Activated naive CD8-positive, alpha-beta T cell treated with anti-CD3 and anti-CD28 coated beads, Interleukin-2, amount 10 ng/mL, durations not matched to agents 7 days and 5 days (primary cell): ENCODE measurements at regions not wholly inside any gene's neighbourhood (a gene's known extent, or its start where the extent isn't known, plus 50 kb on each side); places are given as distances from the start of the nearest gene placed in this dataset.
A peak's percentile ranks its signal among the peaks of the same experiment; 100 is the strongest.

ENCODE experiments used
- ATAC-seq: fragments of 150-1000 bp; cut with Tn5 transposase; one replicate; pipeline ENCODE4 v1.10.0; 2021; ENCODE audit warnings: low read depth, moderate library complexity
- POLR2A ChIA-PET: fragments of 350-600 bp; sonication (Branson Sonifier 250); formaldehyde crosslinking; loops from one replicate; lab custom pipeline; 2021; ENCODE audit warnings: antibody characterized with exemption; lab: Charles Lee
- DNase-seq: peaks from one replicate; pipeline ENCODE4 v3.0.0; 2021
- H3K27ac Mint-ChIP-seq: one replicate; pipeline ENCODE4 v1.8.0; 2022; ENCODE audit warnings: mild to moderate bottlenecking, mixed read lengths
- H3K27me3 Mint-ChIP-seq: one replicate; pipeline ENCODE4 v1.8.0; 2022; ENCODE audit warnings: mild to moderate bottlenecking, moderate library complexity, mixed read lengths
- H3K36me3 Mint-ChIP-seq: one replicate; pipeline ENCODE4 v1.8.0; 2021; ENCODE audit warnings: mild to moderate bottlenecking, mixed read lengths
- H3K4me1 Mint-ChIP-seq: one replicate; pipeline ENCODE4 v1.8.0; 2021; ENCODE audit warnings: mixed read lengths
- H3K4me3 Mint-ChIP-seq: one replicate; pipeline ENCODE4 v1.8.0; 2022; ENCODE audit warnings: mild to moderate bottlenecking, moderate library complexity, mixed read lengths
- H3K9me3 Mint-ChIP-seq: one replicate; pipeline ENCODE4 v1.8.0; 2021; ENCODE audit warnings: mixed read lengths

- H3K27ac Mint-ChIP-seq: peak overlapping the region; percentile 33
- peaks cover 21% of the 10 kb centered on the region for H3K36me3 Mint-ChIP-seq
- H3K9me3 Mint-ChIP-seq: peaks cover 3% of the 10 kb centered on the region
- POLR2A ChIA-PET: interaction anchor here (0.7 to 2.1 kb wide), 2 partner anchors 9 to 159 kb away, joined by 4 to 10 read pairs; partner anchors contain the start of gene SLC39A10
- peaks cover 31% of the 10 kb centered on the region for H3K4me1 Mint-ChIP-seq
- H3K4me3 Mint-ChIP-seq: no peak overlapping the region
- DNase-seq: no peak
- ATAC-seq: no peak
- H3K27me3 Mint-ChIP-seq: peaks cover 2% of the 10 kb centered on the region
Measured at GRCh38 chr2:195498176-195498575, 158.8 kb upstream of the SLC39A10 start.

GRCh38 chr2:195496991-195497390 is 160.0 kb upstream of the SLC39A10 start:
- POLR2A ChIA-PET: no interaction called here
- H3K4me1 Mint-ChIP-seq: peaks cover 31% of the 10 kb centered on the region
- H3K27me3 Mint-ChIP-seq: peaks cover 2% of the 10 kb centered on the region
- ATAC-seq: no peak
- DNase-seq: no peak
- no peak overlapping the region for H3K4me3 Mint-ChIP-seq
- peaks cover 24% of the 10 kb centered on the region for H3K36me3 Mint-ChIP-seq
- H3K27ac Mint-ChIP-seq: no peak overlapping the region
- peaks cover 6% of the 10 kb centered on the region for H3K9me3 Mint-ChIP-seq

- Mint-ChIP-seq H3K4me1 (peaks cover 36% of the 10 kb centered on the region), H3K27me3 (peaks cover 2% of the 10 kb centered on the region), H3K36me3 (peaks cover 30% of the 10 kb centered on the region), H3K4me3 (no peak overlapping the region), H3K9me3 (peaks cover 6% of the 10 kb centered on the region), H3K27ac (no peak overlapping the region)
- no peak for ATAC-seq
- POLR2A ChIA-PET: interaction anchor here (1.0 kb wide), 1 partner anchor 161 kb away, joined by 3 read pairs; the partner anchor contains the start of gene SLC39A10
- DNase-seq: no peak
Measured at GRCh38 chr2:195495966-195496365, 161.1 kb upstream of the SLC39A10 start.

- ATAC-seq: no peak
- Mint-ChIP-seq H3K9me3 (peaks cover 8% of the 10 kb centered on the region), H3K27me3 (no peaks in the 10 kb centered on the region), H3K4me3 (no peak overlapping the region), H3K4me1 (peaks cover 35% of the 10 kb centered on the region), H3K36me3 (peaks cover 27% of the 10 kb centered on the region), H3K27ac (no peak overlapping the region)
- no peak for DNase-seq
- POLR2A ChIA-PET: interaction anchor here (1.0 kb wide), 1 partner anchor 161 kb away, joined by 3 read pairs; the partner anchor contains the start of gene SLC39A10
Measured at GRCh38 chr2:195495351-195495750, 161.7 kb upstream of the SLC39A10 start.

GRCh38 chr2:195494451-195494850 is 162.6 kb upstream of the SLC39A10 start:
- POLR2A ChIA-PET: interaction anchor here (1.2 kb wide), 1 partner anchor 40 kb away, joined by 3 read pairs; no protein-coding TSS in a partner anchor
- H3K27me3 Mint-ChIP-seq: no peaks in the 10 kb centered on the region
- H3K4me1 Mint-ChIP-seq: peaks cover 37% of the 10 kb centered on the region
- DNase-seq (no peak), ATAC-seq (no peak)
- H3K4me3 Mint-ChIP-seq: no peak overlapping the region
- peaks cover 32% of the 10 kb centered on the region for H3K36me3 Mint-ChIP-seq
- no peak overlapping the region for H3K27ac Mint-ChIP-seq
- peaks cover 9% of the 10 kb centered on the region for H3K9me3 Mint-ChIP-seq

- no peak for DNase-seq
- no peaks in the 10 kb centered on the region for H3K27me3 Mint-ChIP-seq
- H3K4me3 Mint-ChIP-seq: no peak overlapping the region
- peaks cover 37% of the 10 kb centered on the region for H3K4me1 Mint-ChIP-seq
- peaks cover 31% of the 10 kb centered on the region for H3K36me3 Mint-ChIP-seq
- no peak for ATAC-seq
- peaks cover 9% of the 10 kb centered on the region for H3K9me3 Mint-ChIP-seq
- no peak overlapping the region for H3K27ac Mint-ChIP-seq
- POLR2A ChIA-PET: interaction anchor here (0.6 to 1.2 kb wide), 2 partner anchors 41 to 67 kb away, joined by 3 read pairs; no protein-coding TSS in a partner anchor
Measured at GRCh38 chr2:195493416-195493815, 163.6 kb upstream of the SLC39A10 start.

- Mint-ChIP-seq H3K4me3 (no peak overlapping the region), H3K27me3 (no peaks in the 10 kb centered on the region), H3K9me3 (peaks cover 5% of the 10 kb centered on the region), H3K4me1 (peaks cover 36% of the 10 kb centered on the region), H3K27ac (no peak overlapping the region), H3K36me3 (peaks cover 30% of the 10 kb centered on the region)
- ATAC-seq (no peak), DNase-seq (no peak)
- POLR2A ChIA-PET: no interaction called here
Measured at GRCh38 chr2:195490319-195490718, 166.7 kb upstream of the SLC39A10 start.

- POLR2A ChIA-PET: interaction anchor here (0.5 to 1.1 kb wide), 2 partner anchors 9 to 14 kb away, joined by 3 to 4 read pairs; no protein-coding TSS in a partner anchor
- H3K27ac Mint-ChIP-seq: no peak overlapping the region
- no peaks in the 10 kb centered on the region for H3K27me3 Mint-ChIP-seq
- H3K9me3 Mint-ChIP-seq: peaks cover 9% of the 10 kb centered on the region
- no peak overlapping the region for H3K4me3 Mint-ChIP-seq
- H3K36me3 Mint-ChIP-seq: peaks cover 35% of the 10 kb centered on the region
- peaks cover 38% of the 10 kb centered on the region for H3K4me1 Mint-ChIP-seq
- no peak for DNase-seq
- no peak for ATAC-seq
Measured at GRCh38 chr2:195489101-195489500, 167.9 kb upstream of the SLC39A10 start.

GRCh38 chr2:195488567-195488966 is 168.5 kb upstream of the SLC39A10 start:
- POLR2A ChIA-PET: interaction anchor here (0.5 to 1.1 kb wide), 5 partner anchors 9 to 602 kb away, joined by 3 to 7 read pairs (median 4); no protein-coding TSS in a partner anchor
- no peak for DNase-seq
- ATAC-seq: no peak
- Mint-ChIP-seq H3K36me3 (peaks cover 37% of the 10 kb centered on the region), H3K9me3 (peaks cover 10% of the 10 kb centered on the region), H3K27ac (no peak overlapping the region), H3K27me3 (no peaks in the 10 kb centered on the region), H3K4me1 (peaks cover 38% of the 10 kb centered on the region), H3K4me3 (no peak overlapping the region)

- POLR2A ChIA-PET: interaction anchor here (1.0 to 2.5 kb wide), 4 partner anchors 47 to 173 kb away, joined by 3 to 7 read pairs (median 4); no protein-coding TSS in a partner anchor
- Mint-ChIP-seq H3K4me3 (peak overlapping the region; percentile 59), H3K9me3 (peaks cover 9% of the 10 kb centered on the region), H3K27ac (peak overlapping the region; percentile 74), H3K36me3 (peaks cover 37% of the 10 kb centered on the region), H3K27me3 (no peaks in the 10 kb centered on the region), H3K4me1 (peaks cover 34% of the 10 kb centered on the region)
- peak; percentile 88 for ATAC-seq
- DNase-seq: no peak
Measured at GRCh38 chr2:195486987-195487644, 169.9 kb upstream of the SLC39A10 start.

GRCh38 chr2:195486520-195486919 is 170.5 kb upstream of the SLC39A10 start:
- Mint-ChIP-seq H3K9me3 (peaks cover 9% of the 10 kb centered on the region), H3K4me3 (peak overlapping the region; percentile 18), H3K27me3 (no peaks in the 10 kb centered on the region), H3K4me1 (peaks cover 32% of the 10 kb centered on the region), H3K36me3 (peaks cover 35% of the 10 kb centered on the region), H3K27ac (peak overlapping the region; percentile 62)
- no peak for DNase-seq
- POLR2A ChIA-PET: interaction anchor here (1.0 to 2.5 kb wide), 4 partner anchors 48 to 174 kb away, joined by 3 to 7 read pairs (median 4); no protein-coding TSS in a partner anchor
- peak; percentile 66 for ATAC-seq

GRCh38 chr2:195482010-195482409 is 175.0 kb upstream of the SLC39A10 start:
- Mint-ChIP-seq H3K9me3 (peaks cover 15% of the 10 kb centered on the region), H3K4me3 (no peak overlapping the region), H3K36me3 (peaks cover 34% of the 10 kb centered on the region), H3K27me3 (no peaks in the 10 kb centered on the region), H3K4me1 (peaks cover 20% of the 10 kb centered on the region), H3K27ac (no peak overlapping the region)
- DNase-seq: no peak
- ATAC-seq: no peak
- POLR2A ChIA-PET: interaction anchor here (0.5 kb wide), 1 partner anchor 64 kb away, joined by 4 read pairs; no protein-coding TSS in a partner anchor

- DNase-seq (no peak), ATAC-seq (no peak)
- peaks cover 15% of the 10 kb centered on the region for H3K9me3 Mint-ChIP-seq
- H3K4me3 Mint-ChIP-seq: no peak overlapping the region
- no peaks in the 10 kb centered on the region for H3K27me3 Mint-ChIP-seq
- H3K36me3 Mint-ChIP-seq: peaks cover 31% of the 10 kb centered on the region
- POLR2A ChIA-PET: no interaction called here
- H3K27ac Mint-ChIP-seq: no peak overlapping the region
- peaks cover 12% of the 10 kb centered on the region for H3K4me1 Mint-ChIP-seq
Measured at GRCh38 chr2:195480121-195480520, 176.9 kb upstream of the SLC39A10 start.
